Esophagus muscularis mucosa (tissue), 3 donors: ENCODE measurements at regions not wholly inside any gene's neighbourhood (a gene's known extent, or its start where the extent isn't known, plus 50 kb on each side); places are given as distances from the start of the nearest gene placed in this dataset.

Experiments
- CTCF ChIP-seq, 3 experiments: fragments of 200-600 bp in 2 of 3; fragments of 450-650 bp in 1 of 3; sonication (generic) in 2 of 3; IDR thresholded peaks; one replicate each; pipeline ENCODE4 v1.5.1; 2017 to 2019; ENCODE audit warnings: antibody characterized with exemption in 3 of 3, mild to moderate bottlenecking in 2 of 3, moderate library complexity in 1 of 3
- EP300 ChIP-seq: sonication (generic); formaldehyde crosslinking; IDR thresholded peaks from one replicate; pipeline ENCODE4 v1.6.1; 2017; ENCODE audit warnings: antibody characterized with exemption

- TF ChIP-seq CTCF (IDR thresholded peaks at IDR 0.05) (no peak), EP300 (no peak)
Measured at GRCh38 chr12:24393071-24393470, 443.6 kb upstream of the SOX5 start.
